HG03135 (cell line): ENCODE measurements at regions not wholly inside any gene's neighbourhood (a gene's known extent, or its start where the extent isn't known, plus 50 kb on each side); places are given as distances from the start of the nearest gene placed in this dataset.

ENCODE experiments used
- ATAC-seq: cut with Tn5 transposase; IDR thresholded peaks from one replicate; pipeline ENCODE4 v1.9.1; 2021; ENCODE audit warnings: mild to moderate bottlenecking, moderate library complexity; ENCODE audit not compliant: unreplicated experiment

- no peak for ATAC-seq
Measured at GRCh38 chr10:78898341-78899097, 170.2 kb upstream of the ZMIZ1 start.

DNA sequence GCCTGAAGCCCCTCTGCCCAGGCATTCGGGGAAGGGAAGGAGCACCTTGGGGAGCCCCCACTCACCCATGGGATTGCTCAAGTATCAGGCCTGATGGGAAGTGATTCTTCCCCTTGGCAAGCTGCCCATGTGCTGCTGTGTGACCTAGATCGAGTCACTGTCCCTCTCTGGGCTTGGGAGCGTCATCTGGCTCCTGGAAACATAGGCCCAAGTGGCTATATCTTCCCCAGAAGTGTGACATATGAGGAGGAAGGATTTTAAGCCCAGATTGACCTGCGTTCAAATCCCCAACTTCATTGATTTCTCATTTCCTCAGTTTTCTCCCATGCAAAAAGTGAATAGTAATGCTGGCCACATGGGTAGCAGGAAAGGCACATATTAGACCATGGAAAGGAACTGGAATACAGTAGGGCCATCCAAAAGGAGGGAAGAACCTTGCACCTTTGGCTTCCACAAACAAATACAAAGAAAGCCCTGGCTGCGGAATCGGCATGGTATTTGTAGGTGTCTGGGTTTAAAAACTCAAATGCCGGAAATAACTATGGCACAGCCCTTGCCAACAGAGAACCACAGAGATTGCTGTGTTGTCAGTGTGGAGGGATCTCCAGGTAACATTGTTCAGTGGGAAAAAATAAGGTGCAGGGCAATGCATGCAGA lies 169.5 kb upstream of the ZMIZ1 start:
- no peak for ATAC-seq

- no peak for ATAC-seq
Measured at GRCh38 chr10:78899996-78900714, 168.6 kb upstream of the ZMIZ1 start.

- no peak for ATAC-seq
Measured at GRCh38 chr10:78900715-78901430, 167.9 kb upstream of the ZMIZ1 start.

- no peak for ATAC-seq
Measured at GRCh38 chr10:78901694-78902093, 167.1 kb upstream of the ZMIZ1 start.

- ATAC-seq, result no peak
Measured at GRCh38 chr10:78902815-78903214, 166.0 kb upstream of the ZMIZ1 start.

DNA sequence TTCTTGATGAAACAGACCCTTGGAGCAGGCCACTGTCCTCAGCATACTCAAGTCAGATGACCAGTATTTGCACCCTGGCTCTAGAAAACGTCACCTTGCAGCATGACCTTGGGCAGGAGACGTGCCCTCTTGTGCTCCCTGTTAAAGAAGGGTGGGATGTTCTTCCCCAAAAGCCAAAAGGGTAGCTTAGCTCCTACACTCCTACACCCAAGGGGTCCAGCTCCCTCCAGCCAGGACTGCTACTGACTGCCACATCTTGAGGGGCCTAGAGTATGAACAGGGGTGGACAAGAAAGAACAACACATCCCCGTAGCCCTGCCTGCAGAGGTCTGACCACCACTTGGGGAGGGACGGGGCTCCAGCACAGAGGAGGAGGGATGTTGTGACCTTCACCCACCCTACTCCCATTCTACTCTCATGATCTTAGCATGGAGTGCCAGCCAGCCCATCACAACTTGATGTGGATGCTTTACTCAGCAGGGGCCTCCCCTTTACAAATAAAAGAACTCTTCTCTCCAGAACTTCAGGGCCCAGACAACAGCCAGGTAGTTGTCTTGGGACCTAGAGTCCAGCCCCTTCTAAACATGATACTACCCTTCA lies 165.3 kb upstream of the ZMIZ1 start:
- ATAC-seq, result no peak

DNA sequence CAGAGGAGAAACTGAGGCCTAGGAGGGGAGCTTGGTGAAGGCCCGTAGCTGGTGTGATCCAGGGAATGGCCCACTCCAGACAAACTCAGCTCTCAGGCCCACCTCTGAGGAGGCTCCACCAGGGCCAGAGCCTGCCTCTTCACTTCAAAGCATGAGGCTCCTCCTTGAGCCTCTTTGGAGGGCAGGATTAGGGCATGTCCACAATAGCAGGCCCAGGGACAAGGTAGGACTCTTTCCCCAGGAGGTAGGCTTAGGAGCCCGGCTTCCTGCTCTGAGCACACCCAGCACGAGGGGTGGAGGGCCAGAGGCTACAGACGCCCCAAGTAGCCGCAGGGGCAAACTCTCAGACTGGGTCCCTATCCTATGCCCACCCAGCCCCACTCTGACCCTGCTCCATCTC lies 164.6 kb upstream of the ZMIZ1 start:
- ATAC-seq, result no peak

DNA sequence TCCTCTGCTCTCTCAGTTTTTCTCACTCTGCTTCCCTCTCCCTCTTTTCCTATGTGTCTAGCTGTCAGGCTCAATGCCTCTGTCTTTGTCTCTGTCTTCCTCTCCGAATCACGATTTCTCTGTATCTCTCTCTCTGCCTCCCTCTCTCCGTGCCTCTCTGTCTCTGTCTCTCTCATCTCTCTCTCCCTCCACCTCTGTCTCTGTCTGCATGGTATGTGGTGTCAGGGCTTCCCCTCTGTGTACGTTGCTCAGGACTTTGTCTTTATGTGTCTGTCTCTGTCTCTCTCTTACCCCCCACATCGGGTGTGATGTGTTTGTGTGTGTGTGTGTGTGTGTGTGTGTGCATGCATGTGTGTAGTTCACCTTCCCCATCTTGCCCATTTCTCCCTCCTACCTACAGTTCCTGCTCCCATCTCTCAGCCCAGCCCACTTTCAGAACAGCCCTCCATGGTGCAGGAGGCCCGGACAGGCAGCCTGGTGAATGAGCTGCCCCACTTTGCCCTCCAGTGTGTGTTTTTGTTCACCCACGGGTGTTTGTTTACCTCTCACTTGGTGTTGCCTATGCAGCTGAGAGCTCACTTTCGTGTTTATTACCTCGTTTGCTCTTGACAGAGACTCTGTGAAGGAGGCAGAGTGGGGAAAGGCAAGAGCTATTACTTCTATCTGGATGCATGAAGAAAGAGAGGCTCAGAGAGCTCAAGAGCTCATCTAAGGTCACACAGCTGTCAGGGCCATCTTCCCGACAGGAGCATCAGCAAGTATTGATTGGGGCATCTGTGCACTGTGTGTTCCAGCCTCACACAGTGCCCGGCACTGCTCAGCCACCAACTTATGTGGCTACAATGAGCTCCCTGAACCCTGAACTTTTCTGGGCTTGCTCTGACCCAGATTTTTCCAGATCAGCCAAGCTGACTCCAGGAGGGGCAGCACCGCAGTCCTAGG lies 163.5 kb upstream of the ZMIZ1 start:
- no peak for ATAC-seq

DNA sequence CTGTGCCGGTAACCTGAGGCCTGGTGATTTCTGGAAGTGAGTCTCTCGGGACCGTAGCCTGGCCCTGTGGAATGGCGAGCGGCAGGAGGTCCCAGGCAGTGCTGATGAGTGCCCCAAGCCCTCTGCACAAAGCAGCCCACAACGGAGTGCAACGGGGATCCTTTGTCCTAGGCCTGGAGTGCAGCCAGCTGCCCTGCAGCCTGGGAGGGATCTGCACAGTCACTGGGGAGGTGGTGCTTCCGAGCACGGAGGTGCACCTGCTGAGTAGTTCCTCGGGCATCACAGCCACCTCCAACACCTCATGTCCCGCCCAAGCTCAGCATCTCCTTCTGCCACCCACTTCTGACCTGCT lies 162.8 kb upstream of the ZMIZ1 start:
- ATAC-seq, result no peak

DNA sequence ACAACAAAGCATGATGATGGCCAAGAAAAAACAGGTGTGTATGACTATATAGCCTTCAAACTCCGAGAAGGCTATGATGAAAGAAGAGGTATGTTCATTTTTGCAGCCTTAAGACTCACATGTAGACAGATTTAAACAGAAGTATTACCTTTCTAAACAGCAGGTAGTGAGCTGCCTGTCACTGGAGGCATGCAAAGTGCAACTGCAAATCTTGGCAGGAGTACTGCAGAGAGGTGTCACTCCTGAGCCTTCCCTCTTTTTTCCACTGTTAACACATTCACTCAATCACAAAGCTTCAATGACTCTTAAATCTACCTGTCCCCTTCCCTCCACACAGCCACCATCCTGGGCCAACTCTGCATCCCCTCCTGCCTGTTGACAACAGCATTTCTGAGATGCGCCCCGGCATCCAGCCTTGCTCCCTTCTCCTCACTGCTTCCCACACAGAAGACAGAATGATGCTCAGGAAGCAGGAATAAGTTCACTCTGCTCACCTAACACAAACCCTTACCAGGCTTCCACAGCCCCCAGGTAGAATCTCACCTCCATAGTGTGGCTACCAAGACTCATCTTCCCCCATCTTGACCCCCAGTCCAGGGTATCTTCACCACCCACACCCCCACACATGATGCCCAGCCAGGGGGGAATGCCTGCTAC lies 161.9 kb upstream of the ZMIZ1 start:
- no peak for ATAC-seq

GRCh38 chr10:78907551-78908211 lies 161.1 kb upstream of the ZMIZ1 start:
- no peak for ATAC-seq

- no peak for ATAC-seq
Measured at GRCh38 chr10:78909221-78909620, 159.5 kb upstream of the ZMIZ1 start.

DNA sequence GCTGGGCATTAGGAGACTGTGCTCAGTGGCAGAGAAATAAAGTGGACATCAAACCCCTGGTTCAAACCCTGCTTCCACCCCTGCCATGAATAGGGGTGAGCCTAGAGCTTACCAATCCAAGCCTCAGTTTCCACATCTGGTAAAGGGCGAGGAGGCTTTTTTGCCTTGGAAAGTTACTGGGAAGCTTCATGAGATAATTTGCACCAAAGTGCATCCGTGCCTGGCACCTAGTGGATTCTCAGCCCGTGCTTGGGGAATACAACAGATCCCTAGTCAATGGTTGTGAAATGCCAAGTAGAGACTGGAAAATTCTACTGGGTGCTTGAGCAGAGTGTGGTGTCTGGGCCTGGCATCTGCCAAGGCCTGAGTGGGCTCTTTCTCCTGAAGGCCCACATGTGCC lies 158.7 kb upstream of the ZMIZ1 start:
- no peak for ATAC-seq

- no peak for ATAC-seq
Measured at GRCh38 chr10:78910476-78910875, 158.3 kb upstream of the ZMIZ1 start.

DNA sequence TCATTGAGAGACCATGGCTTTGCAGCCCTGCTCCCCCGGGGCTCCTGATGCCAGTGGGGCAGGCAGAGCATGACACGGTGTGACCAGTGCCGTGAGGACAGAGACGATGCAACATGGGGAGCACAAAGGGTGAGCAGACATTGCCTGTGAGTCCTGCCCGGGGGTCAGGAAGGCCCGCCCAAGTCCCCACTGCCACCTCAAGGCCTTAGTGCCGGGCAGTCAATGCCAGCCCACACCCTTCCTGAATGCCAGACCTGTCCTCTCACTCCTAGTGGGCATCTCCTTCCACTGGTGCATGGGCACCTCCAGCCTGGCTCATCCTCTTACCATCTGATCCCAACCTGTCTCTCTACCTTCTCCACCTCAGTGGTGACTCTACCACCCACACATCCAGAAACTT lies 157.9 kb upstream of the ZMIZ1 start:
- ATAC-seq, result no peak

- no peak for ATAC-seq
Measured at GRCh38 chr10:78911533-78912340, 157.0 kb upstream of the ZMIZ1 start.
